A549 (cell line): ENCODE measurements at regions not wholly inside any gene's neighbourhood (a gene's known extent, or its start where the extent isn't known, plus 50 kb on each side); places are given as distances from the start of the nearest gene placed in this dataset.

ENCODE experiments used
- ATAC-seq, 2 experiments: fragments of 200-7000 bp in 1 of 2; fragments of >200 bp in 1 of 2; cut with Nextera tagmentation in 1 of 2; cut with Tn5 transposase in 1 of 2; 3 replicates each; pipeline versions ENCODE4 v1.8.0 to v1.9.1; 2018 to 2020; ENCODE audit warnings: mild to moderate bottlenecking in 1 of 2, moderate library complexity in 1 of 2
- CTCF ChIA-PET: fragments of 300-600 bp; sonication (Branson Sonifier 250); formaldehyde crosslinking; extraction: SDS; loops from one replicate; lab custom pipeline; 2021; ENCODE audit warnings: antibody characterized with exemption, inconsistent platforms; lab: Yijun Ruan, JAX
- POLR2A ChIA-PET: fragments of 350-600 bp; formaldehyde crosslinking; extraction: SDS; loops from one replicate; lab custom pipeline; 2021; ENCODE audit warnings: antibody characterized with exemption, inconsistent platforms; lab: Yijun Ruan, JAX
- DNase-seq, 2 experiments: peaks; one replicate each; pipeline versions ENCODE4 v3.0.0 to v3.0.0-alpha.2; 2011 to 2016; ENCODE audit warnings: low read depth in 1 of 2, low spot score in 1 of 2
- FAIRE-seq: peaks from 2 replicates; lab custom pipeline; 2011; peaks lifted over from hg19 to GRCh38; lab: Jason Lieb, UNC
- H3K27ac ChIP-seq, 2 experiments: fragments of >200 bp; sonication (Bioruptor Twin); formaldehyde crosslinking; 3 replicates each; pipeline ENCODE4 v1.5.1; 2016 to 2017
- H3K4me1 ChIP-seq: fragments of >200 bp; sonication (Bioruptor Twin); formaldehyde crosslinking; 3 replicates; pipeline ENCODE4 v1.6.1; 2016
- H3K4me2 ChIP-seq: fragments of >200 bp; sonication (Bioruptor Twin); formaldehyde crosslinking; 3 replicates; pipeline ENCODE4 v1.6.1; 2016
- H3K4me3 ChIP-seq: fragments of >200 bp; sonication (Bioruptor Twin); formaldehyde crosslinking; 3 replicates; pipeline ENCODE4 v1.5.1; 2016
- H3K9me3 ChIP-seq: fragments of >200 bp; sonication (Bioruptor Twin); formaldehyde crosslinking; 3 replicates; pipeline ENCODE4 v1.6.1; 2016
- BHLHE40 ChIP-seq: IDR thresholded peaks from 2 replicates; pipeline ENCODE4 v1.6.1; 2012; ENCODE audit warnings: low read depth, low read length, inconsistent platforms
- CBX2 ChIP-seq: fragments of 200-600 bp; sonication (generic); IDR thresholded peaks from 2 replicates; pipeline ENCODE4 v1.6.1; 2016; ENCODE audit warnings: low read depth, mild to moderate bottlenecking, borderline replicate concordance
- EHMT2 ChIP-seq: fragments of 200-600 bp; sonication (generic); IDR thresholded peaks from 2 replicates; pipeline ENCODE4 v1.6.1; 2016; ENCODE audit warnings: antibody characterized with exemption, low read depth, mild to moderate bottlenecking, moderate library complexity
- EP300 ChIP-seq, 2 experiments: fragments of >200 bp; sonication (Bioruptor Twin); formaldehyde crosslinking; IDR thresholded peaks; 2 replicates in 1 of 2; 3 replicates in 1 of 2; pipeline ENCODE4 v1.6.1; 2016 to 2017
- ESRRA ChIP-seq: fragments of 150-350 bp; IDR thresholded peaks from 2 replicates; pipeline ENCODE4 v1.6.1; 2014; ENCODE audit warnings: mild to moderate bottlenecking, low read length, borderline replicate concordance
- FOSB ChIP-seq: fragments of 250-450 bp; sonication (Bioruptor Pico); IDR thresholded peaks from 2 replicates; pipeline ENCODE4 v1.5.0; 2020; ENCODE audit warnings: mild to moderate bottlenecking, moderate library complexity
- HDAC2 ChIP-seq: fragments of 200-600 bp; sonication (generic); IDR thresholded peaks from 2 replicates; pipeline ENCODE4 v1.6.1; 2016
- HOXB13 ChIP-seq: fragments of 250-450 bp; sonication (Bioruptor Pico); IDR thresholded peaks from 2 replicates; pipeline ENCODE4 v1.5.0; 2020; ENCODE audit warnings: low read depth, mild to moderate bottlenecking, moderate library complexity
- HOXB5 ChIP-seq: fragments of 250-450 bp; sonication (Bioruptor Pico); IDR thresholded peaks from 2 replicates; pipeline ENCODE4 v1.5.0; 2020; ENCODE audit warnings: mild to moderate bottlenecking, moderate library complexity
- JUN ChIP-seq, 2 experiments: fragments of >200 bp; sonication (Bioruptor Twin); formaldehyde crosslinking; IDR thresholded peaks; 2 replicates in 1 of 2; 3 replicates in 1 of 2; pipeline ENCODE4 v1.6.1; 2016 to 2017
- JUNB ChIP-seq: fragments of >200 bp; sonication (Bioruptor Twin); formaldehyde crosslinking; IDR thresholded peaks from 2 replicates; pipeline ENCODE4 v1.6.1; 2016
- KDM5A ChIP-seq: fragments of 200-600 bp; sonication (generic); IDR thresholded peaks from 2 replicates; pipeline ENCODE4 v1.6.1; 2016; ENCODE audit warnings: antibody characterized with exemption, mild to moderate bottlenecking
- MAZ ChIP-seq: fragments of 150-350 bp; IDR thresholded peaks from 2 replicates; pipeline ENCODE4 v1.6.1; 2014; ENCODE audit warnings: antibody characterized with exemption, low read depth, low read length, borderline replicate concordance
- NR3C1 ChIP-seq: fragments of >200 bp; sonication (Bioruptor Twin); formaldehyde crosslinking; IDR thresholded peaks from 3 replicates; pipeline ENCODE4 v1.6.1; 2017
- POLR2A ChIP-seq: IDR thresholded peaks from 2 replicates; pipeline ENCODE4 v1.6.1; 2012; ENCODE audit warnings: mild to moderate bottlenecking, low read length
- POLR2AphosphoS2 ChIP-seq: conservative IDR thresholded peaks from 2 replicates; pipeline ENCODE4 v1.6.1; 2012; ENCODE audit warnings: low read length, improper control_type of control experiment, inconsistent platforms
- RFX5 ChIP-seq: fragments of 450-650 bp; IDR thresholded peaks from 2 replicates; pipeline ENCODE4 v1.7.1; 2014; ENCODE audit warnings: antibody characterized with exemption, mild to moderate bottlenecking, moderate library complexity
- TFCP2L1 ChIP-seq: fragments of 250-450 bp; sonication (Bioruptor Pico); IDR thresholded peaks from 2 replicates; pipeline ENCODE4 v1.5.0; 2021; ENCODE audit warnings: mild to moderate bottlenecking
- TP53 ChIP-seq: fragments of 250-450 bp; sonication (Bioruptor Pico); IDR thresholded peaks from 2 replicates; pipeline ENCODE4 v1.5.0; 2021; ENCODE audit warnings: mild to moderate bottlenecking, moderate library complexity
- ZNF302 ChIP-seq: fragments of 250-450 bp; sonication (Bioruptor Pico); IDR thresholded peaks from 2 replicates; pipeline ENCODE4 v1.9.0; 2021; ENCODE audit warnings: inconsistent platforms, mild to moderate bottlenecking, moderate library complexity
- ZSCAN20 ChIP-seq: fragments of 250-450 bp; sonication (Bioruptor Pico); IDR thresholded peaks from 2 replicates; pipeline ENCODE4 v1.8.0; 2022; ENCODE audit warnings: mild to moderate bottlenecking, moderate library complexity
- WGBS: methylation state at CpG from one replicate; pipeline ENCODE4 v1.1.6; 2017; ENCODE audit errors: missing lambda C conversion rate; 5-methylcytosine and 5-hydroxymethylcytosine counted together
- TF ChIP-seq, protein P1 (sequence below): IDR thresholded peaks from 2 replicates; pipeline ENCODE4 v1.6.1; 2012
- TF ChIP-seq, protein P2 (sequence below): fragments of 450-650 bp; IDR thresholded peaks from 2 replicates; pipeline ENCODE4 v1.6.1; 2014; ENCODE audit warnings: antibody characterized with exemption
- TF ChIP-seq, protein P3 (sequence below): fragments of 200-600 bp; sonication (generic); IDR thresholded peaks from 2 replicates; pipeline ENCODE4 v1.6.1; 2016; ENCODE audit warnings: antibody characterized with exemption, mild to moderate bottlenecking, moderate library complexity

DNA sequence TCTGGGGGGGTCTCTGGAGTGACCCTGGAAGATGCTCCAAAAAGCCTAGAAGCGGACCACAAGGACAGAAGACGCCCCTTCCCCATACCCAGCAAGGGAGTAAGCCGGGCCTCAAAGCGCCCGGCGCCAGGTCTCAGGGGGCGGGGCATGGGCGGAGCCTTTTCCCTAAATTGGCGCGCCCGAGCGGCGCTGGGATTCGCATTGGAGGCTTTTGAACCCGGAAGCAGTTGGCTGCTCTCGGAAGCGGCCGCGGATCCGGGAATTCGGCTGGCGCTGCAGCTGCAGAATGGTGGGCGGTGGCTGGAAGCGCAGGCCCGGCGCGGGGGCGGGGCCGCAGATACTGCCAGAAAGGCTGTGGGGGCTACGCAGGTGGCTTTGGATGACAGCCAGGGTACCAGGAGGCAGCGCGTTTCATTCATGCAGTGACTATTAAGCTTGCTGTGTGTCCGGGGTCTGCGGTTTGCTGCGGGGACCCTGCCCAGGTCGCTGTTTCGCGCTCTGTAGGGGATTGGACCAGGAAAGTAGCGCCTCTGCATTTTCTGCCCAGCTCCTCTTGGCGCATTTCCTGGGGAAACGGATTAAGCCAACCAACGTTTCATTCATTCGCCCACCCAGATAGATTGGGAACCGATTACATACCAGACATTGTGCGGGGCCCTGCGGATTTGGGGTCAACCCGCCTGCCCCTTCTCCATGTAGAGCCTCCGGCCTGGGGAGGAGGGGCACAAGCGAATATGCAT, 83.0 kb upstream of the FREM1 start:
- peak overlapping the region in 1 of 2 experiments; percentile 40; a peak in 2 of 6 replicates for H3K27ac ChIP-seq
- TF ChIP-seq HOXB5 (CRISPR knock-in tag) (no peak), BHLHE40 (no peak), CBX2 (no peak), ZSCAN20 (no peak), FOSB (CRISPR knock-in tag) (no peak), HOXB13 (no peak), TP53 (CRISPR knock-in tag) (no peak), JUN (IDR thresholded peaks at IDR 0.05) (no peak), ESRRA (no peak), JUNB (no peak), NR3C1 (no peak), POLR2AphosphoS2 (no peak), HDAC2 (no peak), MAZ (no peak)
- TF ChIP-seq, protein P1, sequence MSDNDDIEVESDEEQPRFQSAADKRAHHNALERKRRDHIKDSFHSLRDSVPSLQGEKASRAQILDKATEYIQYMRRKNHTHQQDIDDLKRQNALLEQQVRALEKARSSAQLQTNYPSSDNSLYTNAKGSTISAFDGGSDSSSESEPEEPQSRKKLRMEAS = no peak
- peak; percentile 33 to 53 for DNase-seq
- no peaks in the 10 kb centered on the region for H3K4me1 ChIP-seq
- peak; percentile 76 to 95 for ATAC-seq
- H3K9me3 ChIP-seq = peaks cover 16% of the 10 kb centered on the region; the same call in 2 of the 3 replicates
- H3K4me3 ChIP-seq = peak overlapping the region; percentile 52
- CTCF ChIA-PET = no interaction called here
- WGBS = 32% methylated on average over 29 of the region's 49 CpGs
- POLR2A ChIA-PET = no interaction called here
- no peak for FAIRE-seq
- peak overlapping the region; percentile 82 for H3K4me2 ChIP-seq

DNA sequence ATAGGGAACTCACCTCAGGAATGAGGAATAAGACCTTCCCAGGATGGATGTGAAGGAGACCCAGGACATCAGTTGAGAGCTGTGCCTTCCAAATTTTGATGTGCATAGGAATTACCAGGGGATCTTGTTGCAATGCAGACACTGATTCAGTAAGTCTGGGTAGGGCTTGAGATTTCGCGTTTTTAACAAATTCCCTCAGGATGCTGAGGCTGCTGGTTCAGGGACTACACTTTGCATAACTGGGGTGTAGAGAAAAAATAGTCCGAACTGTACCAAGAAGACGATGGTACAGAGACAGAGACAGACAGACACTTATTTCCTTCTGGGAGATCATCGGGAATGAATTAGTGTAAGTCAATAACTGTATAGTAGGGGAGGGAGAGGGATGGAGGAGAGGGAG, 82.3 kb upstream of the FREM1 start:
- Histone ChIP-seq H3K27ac (no peak overlapping the region), H3K4me3 (peak overlapping the region; percentile 52; the same call in 2 of the 3 replicates), H3K4me1 (no peaks in the 10 kb centered on the region), H3K4me2 (peak overlapping the region; percentile 82; the same call in 2 of the 3 replicates), H3K9me3 (peaks cover 16% of the 10 kb centered on the region; the same call in 2 of the 3 replicates)
- CTCF ChIA-PET = no interaction called here
- FAIRE-seq (no peak), ATAC-seq (no peak), DNase-seq (no peak)
- 90% methylated on average over 5 of the region's 5 CpGs for WGBS
- POLR2A ChIA-PET = no interaction called here
- no peak for TF ChIP-seq HOXB5 (CRISPR knock-in tag)
- no peak for TF ChIP-seq TP53 (CRISPR knock-in tag)
- TF ChIP-seq EHMT2 = no peak
- TF ChIP-seq, protein P2, sequence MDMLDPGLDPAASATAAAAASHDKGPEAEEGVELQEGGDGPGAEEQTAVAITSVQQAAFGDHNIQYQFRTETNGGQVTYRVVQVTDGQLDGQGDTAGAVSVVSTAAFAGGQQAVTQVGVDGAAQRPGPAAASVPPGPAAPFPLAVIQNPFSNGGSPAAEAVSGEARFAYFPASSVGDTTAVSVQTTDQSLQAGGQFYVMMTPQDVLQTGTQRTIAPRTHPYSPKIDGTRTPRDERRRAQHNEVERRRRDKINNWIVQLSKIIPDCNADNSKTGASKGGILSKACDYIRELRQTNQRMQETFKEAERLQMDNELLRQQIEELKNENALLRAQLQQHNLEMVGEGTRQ = no peak
- TF ChIP-seq ZSCAN20 = no peak
- TF ChIP-seq JUNB = no peak
- no peak for TF ChIP-seq TFCP2L1 (CRISPR knock-in tag)
- no peak for TF ChIP-seq RFX5
- no peak for TF ChIP-seq KDM5A
- no peak for TF ChIP-seq EP300 (IDR thresholded peaks at IDR 0.05)
- no peak for TF ChIP-seq POLR2A
- TF ChIP-seq, protein P3, sequence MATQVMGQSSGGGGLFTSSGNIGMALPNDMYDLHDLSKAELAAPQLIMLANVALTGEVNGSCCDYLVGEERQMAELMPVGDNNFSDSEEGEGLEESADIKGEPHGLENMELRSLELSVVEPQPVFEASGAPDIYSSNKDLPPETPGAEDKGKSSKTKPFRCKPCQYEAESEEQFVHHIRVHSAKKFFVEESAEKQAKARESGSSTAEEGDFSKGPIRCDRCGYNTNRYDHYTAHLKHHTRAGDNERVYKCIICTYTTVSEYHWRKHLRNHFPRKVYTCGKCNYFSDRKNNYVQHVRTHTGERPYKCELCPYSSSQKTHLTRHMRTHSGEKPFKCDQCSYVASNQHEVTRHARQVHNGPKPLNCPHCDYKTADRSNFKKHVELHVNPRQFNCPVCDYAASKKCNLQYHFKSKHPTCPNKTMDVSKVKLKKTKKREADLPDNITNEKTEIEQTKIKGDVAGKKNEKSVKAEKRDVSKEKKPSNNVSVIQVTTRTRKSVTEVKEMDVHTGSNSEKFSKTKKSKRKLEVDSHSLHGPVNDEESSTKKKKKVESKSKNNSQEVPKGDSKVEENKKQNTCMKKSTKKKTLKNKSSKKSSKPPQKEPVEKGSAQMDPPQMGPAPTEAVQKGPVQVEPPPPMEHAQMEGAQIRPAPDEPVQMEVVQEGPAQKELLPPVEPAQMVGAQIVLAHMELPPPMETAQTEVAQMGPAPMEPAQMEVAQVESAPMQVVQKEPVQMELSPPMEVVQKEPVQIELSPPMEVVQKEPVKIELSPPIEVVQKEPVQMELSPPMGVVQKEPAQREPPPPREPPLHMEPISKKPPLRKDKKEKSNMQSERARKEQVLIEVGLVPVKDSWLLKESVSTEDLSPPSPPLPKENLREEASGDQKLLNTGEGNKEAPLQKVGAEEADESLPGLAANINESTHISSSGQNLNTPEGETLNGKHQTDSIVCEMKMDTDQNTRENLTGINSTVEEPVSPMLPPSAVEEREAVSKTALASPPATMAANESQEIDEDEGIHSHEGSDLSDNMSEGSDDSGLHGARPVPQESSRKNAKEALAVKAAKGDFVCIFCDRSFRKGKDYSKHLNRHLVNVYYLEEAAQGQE = no peak
- no peak for TF ChIP-seq ZNF302 (CRISPR knock-in tag)
